ENCODE measurements at regions not wholly inside any gene's neighbourhood (a gene's known extent, or its start where the extent isn't known, plus 50 kb on each side); places are given as distances from the start of the nearest gene placed in this dataset.

DNA sequence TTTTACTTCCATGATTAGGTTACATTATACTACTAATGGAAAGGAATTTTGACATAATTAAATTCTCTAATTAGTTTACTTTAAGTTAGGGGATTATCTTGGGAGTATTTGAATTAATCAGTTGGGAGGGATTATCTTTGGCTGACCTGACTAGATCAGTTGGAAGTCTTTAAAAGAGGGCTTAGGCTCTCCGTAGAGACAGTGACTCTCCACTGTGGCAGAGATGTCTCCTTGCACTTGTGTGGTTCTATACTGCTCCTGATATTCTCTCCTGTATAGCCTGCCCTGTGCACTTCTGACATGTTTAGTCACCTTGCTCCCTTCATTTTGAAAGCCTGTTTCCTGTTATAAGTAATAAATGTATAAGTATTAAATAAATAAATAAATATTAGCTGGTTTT is 1612.3 kb upstream of the PRR20A start:
- Histone ChIP-seq H3K9ac (replicated peaks in 1 of 4; ENCODE audit: extremely low read depth in 1 of 4, low read depth in 3 of 4, low read length in 3 of 4) (no peak overlapping the region), H2BK5ac (ENCODE audit: low read depth, low read length) (no peak overlapping the region), H2AFZ (ENCODE audit: low read length) (no peak overlapping the region), H4K91ac (replicated peaks; ENCODE audit: insufficient read length, low read length) (no peak overlapping the region), H2BK15ac (ENCODE audit: low read length) (no peak overlapping the region), H2BK120ac (replicated peaks; ENCODE audit: low read depth, low read length) (no peak overlapping the region), H3K36me3 (ENCODE audit: control insufficient read depth in 2 of 4, insufficient read depth in 4 of 4, low read length in 3 of 4) (no peaks in the 10 kb centered on the region), H4K8ac (ENCODE audit: extremely low read depth, insufficient read depth, low read length) (no peak overlapping the region), H3K79me1 (ENCODE audit: low read depth, low read length) (no peaks in the 10 kb centered on the region), H3K18ac (ENCODE audit: extremely low read depth, low read length) (no peak overlapping the region), H3K4me2 (ENCODE audit: insufficient read depth in 1 of 2, low read depth in 2 of 2, low read length in 2 of 2) (no peak overlapping the region), H3K4me1 (replicated peaks in 1 of 4; ENCODE audit: control insufficient read depth in 3 of 4, insufficient read depth in 4 of 4, low read length in 3 of 4) (no peaks in the 10 kb centered on the region), H3K4ac (replicated peaks; ENCODE audit: insufficient read length, low read depth, low read length) (no peak overlapping the region), H3K56ac (replicated peaks; ENCODE audit: insufficient read length, low read depth, low read length) (no peak overlapping the region), H3K4me3 (ENCODE audit: extremely low read depth in 1 of 4, insufficient read depth in 2 of 4, low read depth in 3 of 4, low read length in 4 of 4) (no peak overlapping the region), H3K23me2 (ENCODE audit: low read depth, low read length) (no peaks in the 10 kb centered on the region), H3K23ac (ENCODE audit: insufficient read length) (no peak overlapping the region), H3K27ac (ENCODE audit: low read depth, low read length) (no peak overlapping the region), H2BK20ac (ENCODE audit: low read length) (no peak overlapping the region), H3K27me3 (replicated peaks in 1 of 4; ENCODE audit: control insufficient read depth in 3 of 4, extremely low read depth in 1 of 4, insufficient read depth in 3 of 4, low read length in 3 of 4) (no peaks in the 10 kb centered on the region), H3K9me3 (ENCODE audit: insufficient read depth in 2 of 2, low read depth in 1 of 2, low read length in 1 of 2) (0 out of 4 replicates have a peak, but pooled peaks cover 0 to 1% of the 10 kb centered on the region in 2 experiments), H2BK12ac (ENCODE audit: low read depth, low read length) (no peak overlapping the region), H3K79me2 (ENCODE audit: control insufficient read depth in 1 of 2, insufficient read depth in 2 of 2, low read length in 2 of 2) (no peaks in the 10 kb centered on the region), H3K14ac (ENCODE audit: insufficient read length) (no peak overlapping the region), H2AK5ac (ENCODE audit: low read depth, low read length) (no peak overlapping the region), H4K20me1 (replicated peaks in 1 of 2; ENCODE audit: control insufficient read depth in 1 of 2, insufficient read depth in 2 of 2, low read length in 2 of 2) (no peaks in the 10 kb centered on the region), H4K5ac (ENCODE audit: insufficient read length, low read depth, low read length) (no peak overlapping the region)
- ChIA-PET CTCF (ENCODE audit: partially characterized antibody) (no interaction called here), POLR2A (ENCODE audit: partially characterized antibody) (no interaction called here)
- DNase-seq (ENCODE audit: low read depth in 1 of 2, low spot score in 2 of 2) (no peak), FAIRE-seq (no peak)
- 86% methylated on average over 1 of the region's 1 CpG; no CpG with 5 or more reads in 1 of the 2 experiments for WGBS, 2 experiments (ENCODE audit: extremely low coverage in 1 of 2, insufficient coverage in 1 of 2, insufficient read length in 1 of 2, insufficient replicate concordance in 2 of 2, low coverage in 1 of 2, low lambda C conversion rate in 2 of 2, missing lambda C conversion rate in 1 of 2)
- TF ChIP-seq TBP (IDR thresholded peaks at IDR 0.05; ENCODE audit: low read depth, low read length) (no peak), KDM4A (IDR thresholded peaks at IDR 0.05; ENCODE audit: low read depth, low read length, severe bottlenecking) (no peak), RXRA (IDR thresholded peaks at IDR 0.05; ENCODE audit: insufficient read depth, low read depth, low read length) (no peak), POLR2AphosphoS5 (IDR thresholded peaks at IDR 0.05; ENCODE audit: low read depth, low read length) (no peak), CBX8 (IDR thresholded peaks at IDR 0.05; ENCODE audit: borderline replicate concordance, low read depth, low read length) (no peak), RNF2 (IDR thresholded peaks at IDR 0.05; ENCODE audit: borderline replicate concordance, low read depth, low read length, missing control alignments, poor library complexity, severe bottlenecking) (no peak), SIRT6 (IDR thresholded peaks at IDR 0.05; ENCODE audit: low read length) (no peak)
- TF ChIP-seq, protein P1, sequence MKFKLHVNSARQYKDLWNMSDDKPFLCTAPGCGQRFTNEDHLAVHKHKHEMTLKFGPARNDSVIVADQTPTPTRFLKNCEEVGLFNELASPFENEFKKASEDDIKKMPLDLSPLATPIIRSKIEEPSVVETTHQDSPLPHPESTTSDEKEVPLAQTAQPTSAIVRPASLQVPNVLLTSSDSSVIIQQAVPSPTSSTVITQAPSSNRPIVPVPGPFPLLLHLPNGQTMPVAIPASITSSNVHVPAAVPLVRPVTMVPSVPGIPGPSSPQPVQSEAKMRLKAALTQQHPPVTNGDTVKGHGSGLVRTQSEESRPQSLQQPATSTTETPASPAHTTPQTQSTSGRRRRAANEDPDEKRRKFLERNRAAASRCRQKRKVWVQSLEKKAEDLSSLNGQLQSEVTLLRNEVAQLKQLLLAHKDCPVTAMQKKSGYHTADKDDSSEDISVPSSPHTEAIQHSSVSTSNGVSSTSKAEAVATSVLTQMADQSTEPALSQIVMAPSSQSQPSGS (IDR thresholded peaks at IDR 0.05; ENCODE audit: low read length) = no peak
- TF ChIP-seq, protein P2, sequence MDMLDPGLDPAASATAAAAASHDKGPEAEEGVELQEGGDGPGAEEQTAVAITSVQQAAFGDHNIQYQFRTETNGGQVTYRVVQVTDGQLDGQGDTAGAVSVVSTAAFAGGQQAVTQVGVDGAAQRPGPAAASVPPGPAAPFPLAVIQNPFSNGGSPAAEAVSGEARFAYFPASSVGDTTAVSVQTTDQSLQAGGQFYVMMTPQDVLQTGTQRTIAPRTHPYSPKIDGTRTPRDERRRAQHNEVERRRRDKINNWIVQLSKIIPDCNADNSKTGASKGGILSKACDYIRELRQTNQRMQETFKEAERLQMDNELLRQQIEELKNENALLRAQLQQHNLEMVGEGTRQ (IDR thresholded peaks at IDR 0.05; ENCODE audit: low read length) = no peak

Data from H1 (cell line).